ENCODE measurements at regions not wholly inside any gene's neighbourhood (a gene's known extent, or its start where the extent isn't known, plus 50 kb on each side); places are given as distances from the start of the nearest gene placed in this dataset.

GRCh38 chr5:6086871-6087270, 291.5 kb downstream of the MED10 start:
- TF ChIP-seq CTCF (IDR thresholded peaks at IDR 0.05), result no peak
- TF ChIP-seq POLR2A (IDR thresholded peaks at IDR 0.05), result no peak

All from heart left ventricle (tissue), 13 donors.